Heart left ventricle (tissue), 13 donors: ENCODE measurements at regions not wholly inside any gene's neighbourhood (a gene's known extent, or its start where the extent isn't known, plus 50 kb on each side); places are given as distances from the start of the nearest gene placed in this dataset.

Source experiments
- CTCF ChIP-seq, 12 donors: fragments of 200-600 bp; sonication (generic) in 4 of 12; IDR thresholded peaks; one replicate each; pipeline versions ENCODE4 v1.5.0 to v1.8.0; 2018 to 2022; ENCODE audit warnings: antibody characterized with exemption in 12 of 12, mild to moderate bottlenecking in 5 of 12
- POLR2A ChIP-seq, 2 donors: fragments of 450-650 bp; IDR thresholded peaks; one replicate each; pipeline ENCODE4 v1.6.1; 2017; ENCODE audit warnings: antibody characterized with exemption in 2 of 2, mild to moderate bottlenecking in 2 of 2, moderate library complexity in 2 of 2
- donor health status: ischemic (EF 13 %, LVEDD 7.1; RV severe dilation, severe dysfunction).
- donor health status: DM: no; HTN: yes; CAD: no.
- donor health status: DM: no; HTN: no; CAD: no.
- donor health status: ischemic (EF 25% LVEDD 6.9; RV normal size, moderate dysfunction).
- donor health status: ischemic (EF 25% LVEDD 5.7; RV mildly dilated, moderate dysfunction).
- donor health status: ischemic (EF 35%, LVEDD 5.7; RV mildly dilated, moderate dysfunction).
- donor health status: nonischemic (EF 11% LVEDD 7.7; RV severe dilation, severe dysfunction).
- donor health status: DM: yes; HTN: yes; CAD: no.
- donor health status: PGD.
- donor health status: ischemic (EF 29% LVEDD 5.4; RV normal size, mild dysfunction).
- donor health status: nonischemic (EF 23%, LVEDD 6.1; RV moderate dilation, normal function).

- TF ChIP-seq CTCF (IDR thresholded peaks at IDR 0.05) (no peak), POLR2A (IDR thresholded peaks at IDR 0.05) (no peak)
Measured at GRCh38 chr2:58308435-58308834, 67.3 kb upstream of the FANCL start.
